ENCODE measurements at regions not wholly inside any gene's neighbourhood (a gene's known extent, or its start where the extent isn't known, plus 50 kb on each side); places are given as distances from the start of the nearest gene placed in this dataset.

GRCh38 chr9:90287567-90288274 is 354.9 kb downstream of the DIRAS2 start:
- no peak for FAIRE-seq

GRCh38 chr9:90288275-90288639 is 354.4 kb downstream of the DIRAS2 start:
- FAIRE-seq = no peak

GRCh38 chr9:90290716-90291485 is 351.7 kb downstream of the DIRAS2 start:
- no peak for FAIRE-seq

- no peak for FAIRE-seq
These were observed 346.1 kb downstream of the DIRAS2 start for GRCh38 chr9:90296539-90296938.

GRCh38 chr9:90299968-90300367 is 342.7 kb downstream of the DIRAS2 start:
- no peak for FAIRE-seq

GRCh38 chr9:90300611-90301276 is 341.9 kb downstream of the DIRAS2 start:
- FAIRE-seq = no peak

GRCh38 chr9:90301277-90301653 is 341.4 kb downstream of the DIRAS2 start:
- FAIRE-seq = no peak

- FAIRE-seq = no peak
These were observed 339.0 kb downstream of the DIRAS2 start for GRCh38 chr9:90303655-90304054.

GRCh38 chr9:90306158-90306557 is 336.5 kb downstream of the DIRAS2 start:
- FAIRE-seq = no peak

- FAIRE-seq = no peak
These were observed 335.3 kb downstream of the DIRAS2 start for GRCh38 chr9:90307167-90307833.

- FAIRE-seq = no peak
These were observed 334.7 kb downstream of the DIRAS2 start for GRCh38 chr9:90307891-90308290.

- FAIRE-seq = no peak
These were observed 333.9 kb downstream of the DIRAS2 start for GRCh38 chr9:90308691-90309090.

GRCh38 chr9:90309809-90310520 is 332.7 kb downstream of the DIRAS2 start:
- FAIRE-seq = no peak

- FAIRE-seq = no peak
These were observed 332.1 kb downstream of the DIRAS2 start for GRCh38 chr9:90310521-90310876.

GRCh38 chr9:90311811-90312210 is 330.8 kb downstream of the DIRAS2 start:
- FAIRE-seq = no peak

- no peak for FAIRE-seq
These were observed 320.3 kb downstream of the DIRAS2 start for GRCh38 chr9:90322296-90322695.

- FAIRE-seq = no peak
These were observed 316.5 kb downstream of the DIRAS2 start for GRCh38 chr9:90325913-90326653.

GRCh38 chr9:90330231-90330630 is 312.4 kb downstream of the DIRAS2 start:
- no peak for FAIRE-seq

- FAIRE-seq = no peak
These were observed 310.6 kb downstream of the DIRAS2 start for GRCh38 chr9:90331826-90332575.

- FAIRE-seq = no peak
These were observed 309.4 kb downstream of the DIRAS2 start for GRCh38 chr9:90333226-90333625.

- no peak for FAIRE-seq
These were observed 302.2 kb downstream of the DIRAS2 start for GRCh38 chr9:90340421-90340820.
